OCI-LY1 (cell line): ENCODE measurements at regions not wholly inside any gene's neighbourhood (a gene's known extent, or its start where the extent isn't known, plus 50 kb on each side); places are given as distances from the start of the nearest gene placed in this dataset.

ENCODE experiments used
- H2AFZ ChIP-seq: fragments of 200-600 bp; sonication (generic), shearing (Covaris generic); 2 replicates; pipeline ENCODE4 v1.6.0; 2014; ENCODE audit warnings: antibody characterized with exemption, mild to moderate bottlenecking, low read length
- H3F3A ChIP-seq: fragments of 200-600 bp; sonication (generic), shearing (Covaris generic); 2 replicates; pipeline ENCODE4 v1.6.0; 2014; ENCODE audit warnings: mild to moderate bottlenecking, antibody characterized with exemption, low read length, moderate library complexity; ENCODE audit not compliant: insufficient read depth
- H3K27ac ChIP-seq: fragments of 200-600 bp; sonication (generic); 2 replicates; pipeline ENCODE4 v1.5.1; 2014; ENCODE audit warnings: low read length, mixed run types, mild to moderate bottlenecking, low read depth; ENCODE audit not compliant: poor library complexity, severe bottlenecking
- H3K27me3 ChIP-seq: fragments of 200-600 bp; sonication (generic); 2 replicates; pipeline ENCODE4 v1.6.0; 2014; ENCODE audit warnings: antibody characterized with exemption, mild to moderate bottlenecking, low read length, moderate library complexity; ENCODE audit not compliant: insufficient read depth
- H3K36me3 ChIP-seq: fragments of 200-600 bp; sonication (generic); 2 replicates; pipeline ENCODE4 v1.6.1; 2014; ENCODE audit warnings: mild to moderate bottlenecking, antibody characterized with exemption, low read length, moderate library complexity, mixed read lengths; ENCODE audit not compliant: insufficient read depth
- H3K4me1 ChIP-seq: fragments of 200-600 bp; sonication (generic); 2 replicates; pipeline ENCODE4 v1.5.1; 2014; ENCODE audit warnings: mild to moderate bottlenecking, low read length, moderate library complexity; ENCODE audit not compliant: insufficient read depth, severe bottlenecking
- H3K4me2 ChIP-seq: fragments of 200-600 bp; sonication (generic), shearing (Covaris generic); 2 replicates; pipeline ENCODE4 v1.6.1; 2014; ENCODE audit warnings: low read length
- H3K4me3 ChIP-seq: fragments of 200-600 bp; sonication (generic); 2 replicates; pipeline ENCODE4 v1.5.1; 2014; ENCODE audit warnings: low read length, low read depth, mild to moderate bottlenecking, mixed read lengths; ENCODE audit not compliant: poor library complexity, severe bottlenecking
- H3K79me2 ChIP-seq: fragments of 200-600 bp; shearing (Covaris generic); 2 replicates; pipeline ENCODE4 v1.6.1; 2016; ENCODE audit warnings: mixed run types, low read length, mixed read lengths; ENCODE audit not compliant: insufficient read depth
- H3K9ac ChIP-seq: fragments of 200-600 bp; sonication (generic), shearing (Covaris generic); 2 replicates; pipeline ENCODE4 v1.6.1; 2014; ENCODE audit warnings: mild to moderate bottlenecking, low read length, mixed read lengths
- H3K9me2 ChIP-seq: fragments of 200-600 bp; sonication (generic), shearing (Covaris generic); 2 replicates; pipeline ENCODE4 v1.6.1; 2014; ENCODE audit warnings: low read depth, mild to moderate bottlenecking, low read length, mixed read lengths
- H3K9me3 ChIP-seq: fragments of 200-600 bp; shearing (Covaris generic); 2 replicates; pipeline ENCODE4 v1.6.1; 2014; ENCODE audit warnings: low read length, mixed read lengths
- H4K20me1 ChIP-seq: fragments of 200-600 bp; sonication (generic), shearing (Covaris generic); 2 replicates; pipeline ENCODE4 v1.6.0; 2016; ENCODE audit warnings: mild to moderate bottlenecking, low read length; ENCODE audit not compliant: insufficient read depth
- CTCF ChIP-seq: fragments of 200-600 bp; sonication (generic), shearing (Covaris generic); IDR thresholded peaks from 2 replicates; pipeline ENCODE4 v1.5.1; 2017; ENCODE audit warnings: mild to moderate bottlenecking, antibody characterized with exemption, low read length, moderate library complexity, mixed read lengths
- EZH2 ChIP-seq: fragments of 200-600 bp; sonication (generic), shearing (Covaris generic); IDR thresholded peaks from 2 replicates; pipeline ENCODE4 v1.8.0; 2017; ENCODE audit warnings: borderline replicate concordance, mixed run types, mild to moderate bottlenecking, antibody characterized with exemption, low read length, moderate library complexity, mixed read lengths

- Histone ChIP-seq H3K79me2 (no peaks in the 10 kb centered on the region), H3F3A (no peaks in the 10 kb centered on the region), H2AFZ (no peak overlapping the region), H3K27me3 (no peaks in the 10 kb centered on the region), H3K4me1 (no peaks in the 10 kb centered on the region), H3K4me3 (no peak overlapping the region), H3K9me3 (no peaks in the 10 kb centered on the region), H3K9ac (no peak overlapping the region), H3K4me2 (no peak overlapping the region), H3K9me2 (no peaks in the 10 kb centered on the region), H3K36me3 (no peaks in the 10 kb centered on the region), H4K20me1 (no peaks in the 10 kb centered on the region), H3K27ac (no peak overlapping the region)
- TF ChIP-seq EZH2: no peak
- no peak for TF ChIP-seq CTCF
These were observed 142.1 kb upstream of the PHACTR3 start for GRCh38 chr20:59462249-59462648.

- H3K4me3 ChIP-seq: no peak overlapping the region
- no peaks in the 10 kb centered on the region for H3K36me3 ChIP-seq
- no peaks in the 10 kb centered on the region for H3K9me2 ChIP-seq
- no peak overlapping the region for H3K4me2 ChIP-seq
- no peak overlapping the region for H3K27ac ChIP-seq
- no peak overlapping the region for H3K9ac ChIP-seq
- no peaks in the 10 kb centered on the region for H3K9me3 ChIP-seq
- no peaks in the 10 kb centered on the region for H3K27me3 ChIP-seq
- no peaks in the 10 kb centered on the region for H3K4me1 ChIP-seq
- H3F3A ChIP-seq: no peaks in the 10 kb centered on the region
- H4K20me1 ChIP-seq: no peaks in the 10 kb centered on the region
- H3K79me2 ChIP-seq: no peaks in the 10 kb centered on the region
- TF ChIP-seq CTCF (no peak), EZH2 (no peak)
- no peak overlapping the region for H2AFZ ChIP-seq
These were observed 140.8 kb upstream of the PHACTR3 start for GRCh38 chr20:59463541-59463940.

GRCh38 chr20:59466107-59466815, 138.1 kb upstream of the PHACTR3 start:
- Histone ChIP-seq H3K9me3 (no peaks in the 10 kb centered on the region), H3K27ac (no peak overlapping the region), H4K20me1 (no peaks in the 10 kb centered on the region), H3K9ac (no peak overlapping the region), H2AFZ (no peak overlapping the region), H3K9me2 (no peaks in the 10 kb centered on the region), H3K36me3 (no peaks in the 10 kb centered on the region), H3K79me2 (no peaks in the 10 kb centered on the region), H3F3A (no peaks in the 10 kb centered on the region), H3K4me2 (no peak overlapping the region), H3K27me3 (no peaks in the 10 kb centered on the region), H3K4me1 (no peaks in the 10 kb centered on the region), H3K4me3 (no peak overlapping the region)
- no peak for TF ChIP-seq CTCF
- no peak for TF ChIP-seq EZH2
